ENCODE measurements at regions not wholly inside any gene's neighbourhood (a gene's known extent, or its start where the extent isn't known, plus 50 kb on each side); places are given as distances from the start of the nearest gene placed in this dataset.

- Histone ChIP-seq H3K9ac (ENCODE audit: low read length) (no peak overlapping the region), H3F3A (ENCODE audit: insufficient read depth, low read length) (no peaks in the 10 kb centered on the region), H3K4me2 (ENCODE audit: low read depth, low read length) (no peak overlapping the region), H3K27me3 (replicated peaks; ENCODE audit: insufficient read depth, low read length) (no peaks in the 10 kb centered on the region), H4K20me1 (ENCODE audit: insufficient read depth, low read length) (no peaks in the 10 kb centered on the region), H3K27ac (ENCODE audit: low read length) (no peak overlapping the region), H2AFZ (ENCODE audit: low read length) (no peak overlapping the region), H3K4me3 (ENCODE audit: low read length) (no peak overlapping the region), H3K4me1 (ENCODE audit: low read length) (peaks cover 54% of the 10 kb centered on the region), H3K36me3 (replicated peaks; ENCODE audit: insufficient read depth, low read length) (no peaks in the 10 kb centered on the region), H3K79me2 (ENCODE audit: low read length) (no peaks in the 10 kb centered on the region), H3K9me3 (replicated peaks; ENCODE audit: insufficient read depth, low read length) (no peaks in the 10 kb centered on the region), H3K9me2 (replicated peaks; ENCODE audit: insufficient read depth, low read length) (no peaks in the 10 kb centered on the region)
- DNase-seq: no peak
- TF ChIP-seq EZH2phosphoT487 (IDR thresholded peaks at IDR 0.05; ENCODE audit: low read length) (no peak), CTCF (IDR thresholded peaks at IDR 0.05; ENCODE audit: low read length) (no peak), EZH2 (optimal IDR thresholded peaks at IDR 0.05; ENCODE audit: low read depth, low read length) (no peak)
These were observed 381.0 kb downstream of the ENC1 start for GRCh38 chr5:74259572-74259971.

- H3K9me3 ChIP-seq (replicated peaks; ENCODE audit: insufficient read depth, low read length): no peaks in the 10 kb centered on the region
- no peak overlapping the region for H3K4me3 ChIP-seq (ENCODE audit: low read length)
- H3K9me2 ChIP-seq (replicated peaks; ENCODE audit: insufficient read depth, low read length): no peaks in the 10 kb centered on the region
- H3K4me1 ChIP-seq (ENCODE audit: low read length): peaks cover 54% of the 10 kb centered on the region
- H3K27ac ChIP-seq (ENCODE audit: low read length): peak overlapping the region; percentile 4; the same call in 1 of the 2 replicates
- no peaks in the 10 kb centered on the region for H3K27me3 ChIP-seq (replicated peaks; ENCODE audit: insufficient read depth, low read length)
- DNase-seq: no peak
- no peaks in the 10 kb centered on the region for H4K20me1 ChIP-seq (ENCODE audit: insufficient read depth, low read length)
- peak overlapping the region; percentile 35 for H3K4me2 ChIP-seq (ENCODE audit: low read depth, low read length)
- no peaks in the 10 kb centered on the region for H3K79me2 ChIP-seq (ENCODE audit: low read length)
- H3K36me3 ChIP-seq (replicated peaks; ENCODE audit: insufficient read depth, low read length): no peaks in the 10 kb centered on the region
- no peaks in the 10 kb centered on the region for H3F3A ChIP-seq (ENCODE audit: insufficient read depth, low read length)
- TF ChIP-seq EZH2 (optimal IDR thresholded peaks at IDR 0.05; ENCODE audit: low read depth, low read length) (no peak), CTCF (IDR thresholded peaks at IDR 0.05; ENCODE audit: low read length) (no peak), EZH2phosphoT487 (IDR thresholded peaks at IDR 0.05; ENCODE audit: low read length) (no peak)
- no peak overlapping the region for H3K9ac ChIP-seq (ENCODE audit: low read length)
- peak overlapping the region; percentile 4 for H2AFZ ChIP-seq (ENCODE audit: low read length)
These were observed 382.2 kb downstream of the ENC1 start for GRCh38 chr5:74258314-74258665.

- peak overlapping the region; percentile 35 for H3K4me2 ChIP-seq (ENCODE audit: low read depth, low read length)
- H2AFZ ChIP-seq (ENCODE audit: low read length): peak overlapping the region; percentile 4
These were observed 382.7 kb downstream of the ENC1 start for GRCh38 chr5:74257645-74258313.

GRCh38 chr5:74257060-74257527 lies 383.4 kb downstream of the ENC1 start:
- no peaks in the 10 kb centered on the region for H3K79me2 ChIP-seq (ENCODE audit: low read length)
- no peak overlapping the region for H3K27ac ChIP-seq (ENCODE audit: low read length)
- H3K4me1 ChIP-seq (ENCODE audit: low read length): peaks cover 44% of the 10 kb centered on the region
- H3K36me3 ChIP-seq (replicated peaks; ENCODE audit: insufficient read depth, low read length): no peaks in the 10 kb centered on the region
- no peak overlapping the region for H3K9ac ChIP-seq (ENCODE audit: low read length)
- no peaks in the 10 kb centered on the region for H3K9me2 ChIP-seq (replicated peaks; ENCODE audit: insufficient read depth, low read length)
- no peak overlapping the region for H3K4me3 ChIP-seq (ENCODE audit: low read length)
- no peak overlapping the region for H3K4me2 ChIP-seq (ENCODE audit: low read depth, low read length)
- H4K20me1 ChIP-seq (ENCODE audit: insufficient read depth, low read length): no peaks in the 10 kb centered on the region
- H3K27me3 ChIP-seq (replicated peaks; ENCODE audit: insufficient read depth, low read length): no peaks in the 10 kb centered on the region
- no peak for DNase-seq
- H3F3A ChIP-seq (ENCODE audit: insufficient read depth, low read length): no peaks in the 10 kb centered on the region
- H3K9me3 ChIP-seq (replicated peaks; ENCODE audit: insufficient read depth, low read length): no peaks in the 10 kb centered on the region
- peak overlapping the region; percentile 4; the same call in 1 of the 2 replicates for H2AFZ ChIP-seq (ENCODE audit: low read length)
- TF ChIP-seq EZH2phosphoT487 (IDR thresholded peaks at IDR 0.05; ENCODE audit: low read length) (no peak), EZH2 (optimal IDR thresholded peaks at IDR 0.05; ENCODE audit: low read depth, low read length) (no peak), CTCF (IDR thresholded peaks at IDR 0.05; ENCODE audit: low read length) (no peak)

More at GRCh38 chr5:74257645-74258313, 382.7 kb downstream of the ENC1 start:
- no peak for TF ChIP-seq EZH2 (optimal IDR thresholded peaks at IDR 0.05; ENCODE audit: low read depth, low read length)
- no peaks in the 10 kb centered on the region for H3F3A ChIP-seq (ENCODE audit: insufficient read depth, low read length)
- peaks cover 51% of the 10 kb centered on the region for H3K4me1 ChIP-seq (ENCODE audit: low read length)
- H3K9me2 ChIP-seq (replicated peaks; ENCODE audit: insufficient read depth, low read length): no peaks in the 10 kb centered on the region
- DNase-seq: peak; percentile 49
- H4K20me1 ChIP-seq (ENCODE audit: insufficient read depth, low read length): no peaks in the 10 kb centered on the region
- no peaks in the 10 kb centered on the region for H3K9me3 ChIP-seq (replicated peaks; ENCODE audit: insufficient read depth, low read length)
- H3K27ac ChIP-seq (ENCODE audit: low read length): peak overlapping the region; percentile 4; the same call in 1 of the 2 replicates
- H3K79me2 ChIP-seq (ENCODE audit: low read length): no peaks in the 10 kb centered on the region
- no peaks in the 10 kb centered on the region for H3K27me3 ChIP-seq (replicated peaks; ENCODE audit: insufficient read depth, low read length)
- H3K4me3 ChIP-seq (ENCODE audit: low read length): no peak overlapping the region
- no peak overlapping the region for H3K9ac ChIP-seq (ENCODE audit: low read length)
- H3K36me3 ChIP-seq (replicated peaks; ENCODE audit: insufficient read depth, low read length): no peaks in the 10 kb centered on the region
